Mucosa of descending colon (tissue), 3 donors: ENCODE measurements at regions not wholly inside any gene's neighbourhood (a gene's known extent, or its start where the extent isn't known, plus 50 kb on each side); places are given as distances from the start of the nearest gene placed in this dataset.

Source experiments
- ATAC-seq: fragments of 200-7000 bp; cut with Tn5 transposase; one replicate; pipeline ENCODE4 v1.9.1; 2020; ENCODE audit warnings: mild to moderate bottlenecking, moderate library complexity
- DNase-seq, 3 donors: peaks; one replicate each; pipeline ENCODE4 v3.0.0-alpha.2; 2020
- H3K36me3 ChIP-seq: fragments of 200-600 bp; one replicate; pipeline ENCODE4 v1.8.0; 2021; ENCODE audit warnings: low read depth, mild to moderate bottlenecking
- H3K4me1 ChIP-seq: fragments of 200-600 bp; one replicate; pipeline ENCODE4 v1.8.0; 2021; ENCODE audit warnings: low read depth, mild to moderate bottlenecking
- H3K4me3 ChIP-seq: fragments of 200-600 bp; one replicate; pipeline ENCODE4 v1.8.0; 2021; ENCODE audit warnings: mild to moderate bottlenecking
- H3K9me3 ChIP-seq: fragments of 200-600 bp; one replicate; pipeline ENCODE4 v1.8.0; 2021; ENCODE audit warnings: mild to moderate bottlenecking
- CTCF ChIP-seq: fragments of 200-600 bp; IDR thresholded peaks from one replicate; pipeline ENCODE4 v1.8.0; 2022; ENCODE audit warnings: antibody characterized with exemption, mild to moderate bottlenecking
- intact Hi-C, 2 donors: fragments of 100-400 bp; cut with DNase I in 1 of 2; cut with micrococcal nuclease in 1 of 2; formaldehyde crosslinking; loops; one replicate each; pipeline versions ENCODE4 v1.11.0 to v1.11.1; 2022; cut with DNase I, micrococcal nuclease
- donor health status: DM: no; HTN: no; CAD: no; lungs with moderate emphysema.
- donor health status: DM: no; HTN: no; CAD: no.
- donor health status: DM: no; HTN: yes; CAD: no.

GRCh38 chr3:72319194-72320094, 528.8 kb downstream of the SHQ1 start:
- TF ChIP-seq CTCF, result no peak
- intact Hi-C loops, result no loop called here
- ATAC-seq (no peak), DNase-seq (no peak)
- Histone ChIP-seq H3K4me3 (no peak overlapping the region), H3K36me3 (no peaks in the 10 kb centered on the region), H3K4me1 (peaks cover 11% of the 10 kb centered on the region), H3K9me3 (no peaks in the 10 kb centered on the region)

- intact Hi-C loops, result no loop called here
- DNase-seq, result peak in 1 of 3 donors; percentile 43
- no peak for TF ChIP-seq CTCF
- Histone ChIP-seq H3K4me1 (peaks cover 11% of the 10 kb centered on the region), H3K36me3 (no peaks in the 10 kb centered on the region), H3K4me3 (no peak overlapping the region), H3K9me3 (no peaks in the 10 kb centered on the region)
- ATAC-seq, result peak; percentile 63
These were observed 529.6 kb downstream of the SHQ1 start for GRCh38 chr3:72318504-72319193.

GRCh38 chr3:72317491-72317890, 530.8 kb downstream of the SHQ1 start:
- intact Hi-C loops, result no loop called here
- no peak for TF ChIP-seq CTCF
- peak; percentile 26 for ATAC-seq
- no peak for DNase-seq
- Histone ChIP-seq H3K36me3 (no peaks in the 10 kb centered on the region), H3K4me3 (no peak overlapping the region), H3K4me1 (peaks cover 11% of the 10 kb centered on the region), H3K9me3 (no peaks in the 10 kb centered on the region)

- H3K9me3 ChIP-seq, result no peaks in the 10 kb centered on the region
- no peak overlapping the region for H3K4me3 ChIP-seq
- ATAC-seq (peak; percentile 92), DNase-seq (peak in 2 of 3 donors; percentile 32 to 55)
- no peak for TF ChIP-seq CTCF
- H3K4me1 ChIP-seq, result peaks cover 11% of the 10 kb centered on the region
- intact Hi-C loops, result no loop called here
- no peaks in the 10 kb centered on the region for H3K36me3 ChIP-seq
These were observed 531.6 kb downstream of the SHQ1 start for GRCh38 chr3:72316501-72317279.

- TF ChIP-seq CTCF, result no peak
- Histone ChIP-seq H3K36me3 (no peaks in the 10 kb centered on the region), H3K9me3 (no peaks in the 10 kb centered on the region), H3K4me3 (no peak overlapping the region), H3K4me1 (peaks cover 1% of the 10 kb centered on the region)
- intact Hi-C loops, result no loop called here
- ATAC-seq (no peak), DNase-seq (no peak)
These were observed 528.4 kb upstream of the PROK2 start for GRCh38 chr3:72313308-72313707.
